HEK293 (cell line): ENCODE measurements at regions not wholly inside any gene's neighbourhood (a gene's known extent, or its start where the extent isn't known, plus 50 kb on each side); places are given as distances from the start of the nearest gene placed in this dataset.

Experiments
- ZFHX2 ChIP-seq: fragments of 450-650 bp; formaldehyde crosslinking; conservative IDR thresholded peaks from 2 replicates; pipeline ENCODE4 v1.5.1; 2016; ENCODE audit warnings: missing biosample characterization, missing genetic modification characterization
- ZNF335 ChIP-seq: fragments of 450-650 bp; formaldehyde crosslinking; conservative IDR thresholded peaks from 2 replicates; pipeline ENCODE4 v1.5.1; 2016; ENCODE audit warnings: missing biosample characterization, missing genetic modification characterization
- ZNF350 ChIP-seq: fragments of 450-650 bp; formaldehyde crosslinking; IDR thresholded peaks from 2 replicates; pipeline ENCODE4 v1.5.0; 2017; ENCODE audit warnings: missing biosample characterization, mild to moderate bottlenecking, missing genetic modification characterization
- ZNF404 ChIP-seq: fragments of 450-650 bp; formaldehyde crosslinking; IDR thresholded peaks from 2 replicates; pipeline ENCODE4 v1.5.1; 2017; ENCODE audit warnings: missing biosample characterization, missing genetic modification characterization
- ZNF560 ChIP-seq: fragments of 450-650 bp; formaldehyde crosslinking; IDR thresholded peaks from 2 replicates; pipeline ENCODE4 v1.5.1; 2017; ENCODE audit warnings: missing biosample characterization, missing genetic modification characterization, borderline replicate concordance
- ZNF629 ChIP-seq: fragments of 450-650 bp; formaldehyde crosslinking; IDR thresholded peaks from 2 replicates; pipeline ENCODE4 v1.5.1; 2017; ENCODE audit warnings: missing biosample characterization, missing genetic modification characterization
- ZNF677 ChIP-seq: fragments of 450-650 bp; IDR thresholded peaks from 2 replicates; pipeline ENCODE4 v1.5.0; 2018; ENCODE audit warnings: missing biosample characterization, mild to moderate bottlenecking, missing genetic modification characterization, moderate library complexity
- TF ChIP-seq, protein P1 (sequence below): fragments of 450-650 bp; formaldehyde crosslinking; IDR thresholded peaks from 2 replicates; pipeline ENCODE4 v1.5.1; 2016; ENCODE audit warnings: missing biosample characterization, missing genetic modification characterization
- TF ChIP-seq, protein P2 (sequence below): fragments of 450-650 bp; formaldehyde crosslinking; IDR thresholded peaks from 2 replicates; pipeline ENCODE4 v1.5.1; 2016; ENCODE audit warnings: missing biosample characterization, missing genetic modification characterization, low read depth
- TF ChIP-seq, protein P3 (sequence below): fragments of 450-650 bp; formaldehyde crosslinking; conservative IDR thresholded peaks from 2 replicates; pipeline ENCODE4 v1.5.1; 2016; ENCODE audit warnings: low read depth, missing biosample characterization, missing genetic modification characterization
- TF ChIP-seq, protein P4 (sequence below): fragments of 450-650 bp; formaldehyde crosslinking; IDR thresholded peaks from 2 replicates; pipeline ENCODE4 v1.5.1; 2016; ENCODE audit warnings: missing biosample characterization, missing genetic modification characterization
- TF ChIP-seq, protein P5 (sequence below): fragments of 450-650 bp; formaldehyde crosslinking; IDR thresholded peaks from 2 replicates; pipeline ENCODE4 v1.5.1; 2016; ENCODE audit warnings: missing biosample characterization, missing genetic modification characterization

DNA sequence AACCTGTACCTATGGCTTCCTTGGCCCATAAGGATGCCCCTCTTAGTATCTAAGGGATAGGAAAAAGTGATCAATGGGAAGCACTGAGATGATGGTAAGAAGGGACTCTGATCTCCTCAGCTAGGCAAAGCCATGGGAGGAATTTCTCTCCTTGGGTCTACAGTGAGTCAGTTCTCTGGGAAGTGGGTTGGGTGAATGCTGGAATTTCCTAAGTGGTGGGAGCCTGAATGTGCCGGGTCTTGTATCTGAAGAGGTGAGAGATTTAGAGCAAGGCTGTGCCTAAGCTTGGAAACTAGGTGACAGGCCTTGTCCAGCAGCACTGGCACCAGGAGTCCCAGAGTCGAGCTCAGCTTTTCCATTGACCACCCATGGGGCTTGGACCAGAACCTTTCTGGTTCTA, 96.3 kb upstream of the SLC2A1 start:
- TF ChIP-seq, protein P1, sequence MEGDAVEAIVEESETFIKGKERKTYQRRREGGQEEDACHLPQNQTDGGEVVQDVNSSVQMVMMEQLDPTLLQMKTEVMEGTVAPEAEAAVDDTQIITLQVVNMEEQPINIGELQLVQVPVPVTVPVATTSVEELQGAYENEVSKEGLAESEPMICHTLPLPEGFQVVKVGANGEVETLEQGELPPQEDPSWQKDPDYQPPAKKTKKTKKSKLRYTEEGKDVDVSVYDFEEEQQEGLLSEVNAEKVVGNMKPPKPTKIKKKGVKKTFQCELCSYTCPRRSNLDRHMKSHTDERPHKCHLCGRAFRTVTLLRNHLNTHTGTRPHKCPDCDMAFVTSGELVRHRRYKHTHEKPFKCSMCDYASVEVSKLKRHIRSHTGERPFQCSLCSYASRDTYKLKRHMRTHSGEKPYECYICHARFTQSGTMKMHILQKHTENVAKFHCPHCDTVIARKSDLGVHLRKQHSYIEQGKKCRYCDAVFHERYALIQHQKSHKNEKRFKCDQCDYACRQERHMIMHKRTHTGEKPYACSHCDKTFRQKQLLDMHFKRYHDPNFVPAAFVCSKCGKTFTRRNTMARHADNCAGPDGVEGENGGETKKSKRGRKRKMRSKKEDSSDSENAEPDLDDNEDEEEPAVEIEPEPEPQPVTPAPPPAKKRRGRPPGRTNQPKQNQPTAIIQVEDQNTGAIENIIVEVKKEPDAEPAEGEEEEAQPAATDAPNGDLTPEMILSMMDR, result no peak
- no peak for TF ChIP-seq ZFHX2 (tag by site-specific recombination)
- TF ChIP-seq, protein P2, sequence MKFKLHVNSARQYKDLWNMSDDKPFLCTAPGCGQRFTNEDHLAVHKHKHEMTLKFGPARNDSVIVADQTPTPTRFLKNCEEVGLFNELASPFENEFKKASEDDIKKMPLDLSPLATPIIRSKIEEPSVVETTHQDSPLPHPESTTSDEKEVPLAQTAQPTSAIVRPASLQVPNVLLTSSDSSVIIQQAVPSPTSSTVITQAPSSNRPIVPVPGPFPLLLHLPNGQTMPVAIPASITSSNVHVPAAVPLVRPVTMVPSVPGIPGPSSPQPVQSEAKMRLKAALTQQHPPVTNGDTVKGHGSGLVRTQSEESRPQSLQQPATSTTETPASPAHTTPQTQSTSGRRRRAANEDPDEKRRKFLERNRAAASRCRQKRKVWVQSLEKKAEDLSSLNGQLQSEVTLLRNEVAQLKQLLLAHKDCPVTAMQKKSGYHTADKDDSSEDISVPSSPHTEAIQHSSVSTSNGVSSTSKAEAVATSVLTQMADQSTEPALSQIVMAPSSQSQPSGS, result no peak
- no peak for TF ChIP-seq ZNF350 (tag by site-specific recombination)
- TF ChIP-seq, protein P3, sequence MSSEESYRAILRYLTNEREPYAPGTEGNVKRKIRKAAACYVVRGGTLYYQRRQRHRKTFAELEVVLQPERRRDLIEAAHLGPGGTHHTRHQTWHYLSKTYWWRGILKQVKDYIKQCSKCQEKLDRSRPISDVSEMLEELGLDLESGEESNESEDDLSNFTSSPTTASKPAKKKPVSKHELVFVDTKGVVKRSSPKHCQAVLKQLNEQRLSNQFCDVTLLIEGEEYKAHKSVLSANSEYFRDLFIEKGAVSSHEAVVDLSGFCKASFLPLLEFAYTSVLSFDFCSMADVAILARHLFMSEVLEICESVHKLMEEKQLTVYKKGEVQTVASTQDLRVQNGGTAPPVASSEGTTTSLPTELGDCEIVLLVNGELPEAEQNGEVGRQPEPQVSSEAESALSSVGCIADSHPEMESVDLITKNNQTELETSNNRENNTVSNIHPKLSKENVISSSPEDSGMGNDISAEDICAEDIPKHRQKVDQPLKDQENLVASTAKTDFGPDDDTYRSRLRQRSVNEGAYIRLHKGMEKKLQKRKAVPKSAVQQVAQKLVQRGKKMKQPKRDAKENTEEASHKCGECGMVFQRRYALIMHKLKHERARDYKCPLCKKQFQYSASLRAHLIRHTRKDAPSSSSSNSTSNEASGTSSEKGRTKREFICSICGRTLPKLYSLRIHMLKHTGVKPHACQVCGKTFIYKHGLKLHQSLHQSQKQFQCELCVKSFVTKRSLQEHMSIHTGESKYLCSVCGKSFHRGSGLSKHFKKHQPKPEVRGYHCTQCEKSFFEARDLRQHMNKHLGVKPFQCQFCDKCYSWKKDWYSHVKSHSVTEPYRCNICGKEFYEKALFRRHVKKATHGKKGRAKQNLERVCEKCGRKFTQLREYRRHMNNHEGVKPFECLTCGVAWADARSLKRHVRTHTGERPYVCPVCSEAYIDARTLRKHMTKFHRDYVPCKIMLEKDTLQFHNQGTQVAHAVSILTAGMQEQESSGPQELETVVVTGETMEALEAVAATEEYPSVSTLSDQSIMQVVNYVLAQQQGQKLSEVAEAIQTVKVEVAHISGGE (tag by site-specific recombination), result no peak
- no peak for TF ChIP-seq ZNF560 (tag by site-specific recombination)
- TF ChIP-seq ZNF404 (tag by site-specific recombination), result no peak
- TF ChIP-seq ZNF677 (tag by site-specific recombination), result no peak
- TF ChIP-seq ZNF629 (tag by site-specific recombination), result no peak
- TF ChIP-seq ZNF335, result no peak
- TF ChIP-seq, protein P4, sequence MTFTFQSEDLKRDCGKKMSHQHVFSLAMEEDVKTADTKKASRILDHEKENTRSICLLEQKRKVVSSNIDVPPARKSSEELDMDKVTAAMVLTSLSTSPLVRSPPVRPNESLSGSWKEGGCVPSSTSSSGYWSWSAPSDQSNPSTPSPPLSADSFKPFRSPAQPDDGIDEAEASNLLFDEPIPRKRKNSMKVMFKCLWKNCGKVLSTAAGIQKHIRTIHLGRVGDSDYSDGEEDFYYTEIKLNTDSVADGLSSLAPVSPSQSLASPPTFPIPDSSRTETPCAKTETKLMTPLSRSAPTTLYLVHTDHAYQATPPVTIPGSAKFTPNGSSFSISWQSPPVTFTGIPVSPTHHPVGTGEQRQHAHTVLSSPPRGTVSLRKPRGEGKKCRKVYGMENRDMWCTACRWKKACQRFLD (tag by site-specific recombination), result no peak
- TF ChIP-seq, protein P5, sequence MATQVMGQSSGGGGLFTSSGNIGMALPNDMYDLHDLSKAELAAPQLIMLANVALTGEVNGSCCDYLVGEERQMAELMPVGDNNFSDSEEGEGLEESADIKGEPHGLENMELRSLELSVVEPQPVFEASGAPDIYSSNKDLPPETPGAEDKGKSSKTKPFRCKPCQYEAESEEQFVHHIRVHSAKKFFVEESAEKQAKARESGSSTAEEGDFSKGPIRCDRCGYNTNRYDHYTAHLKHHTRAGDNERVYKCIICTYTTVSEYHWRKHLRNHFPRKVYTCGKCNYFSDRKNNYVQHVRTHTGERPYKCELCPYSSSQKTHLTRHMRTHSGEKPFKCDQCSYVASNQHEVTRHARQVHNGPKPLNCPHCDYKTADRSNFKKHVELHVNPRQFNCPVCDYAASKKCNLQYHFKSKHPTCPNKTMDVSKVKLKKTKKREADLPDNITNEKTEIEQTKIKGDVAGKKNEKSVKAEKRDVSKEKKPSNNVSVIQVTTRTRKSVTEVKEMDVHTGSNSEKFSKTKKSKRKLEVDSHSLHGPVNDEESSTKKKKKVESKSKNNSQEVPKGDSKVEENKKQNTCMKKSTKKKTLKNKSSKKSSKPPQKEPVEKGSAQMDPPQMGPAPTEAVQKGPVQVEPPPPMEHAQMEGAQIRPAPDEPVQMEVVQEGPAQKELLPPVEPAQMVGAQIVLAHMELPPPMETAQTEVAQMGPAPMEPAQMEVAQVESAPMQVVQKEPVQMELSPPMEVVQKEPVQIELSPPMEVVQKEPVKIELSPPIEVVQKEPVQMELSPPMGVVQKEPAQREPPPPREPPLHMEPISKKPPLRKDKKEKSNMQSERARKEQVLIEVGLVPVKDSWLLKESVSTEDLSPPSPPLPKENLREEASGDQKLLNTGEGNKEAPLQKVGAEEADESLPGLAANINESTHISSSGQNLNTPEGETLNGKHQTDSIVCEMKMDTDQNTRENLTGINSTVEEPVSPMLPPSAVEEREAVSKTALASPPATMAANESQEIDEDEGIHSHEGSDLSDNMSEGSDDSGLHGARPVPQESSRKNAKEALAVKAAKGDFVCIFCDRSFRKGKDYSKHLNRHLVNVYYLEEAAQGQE, result no peak
